ENCODE measurements at regions not wholly inside any gene's neighbourhood (a gene's known extent, or its start where the extent isn't known, plus 50 kb on each side); places are given as distances from the start of the nearest gene placed in this dataset.

DNA sequence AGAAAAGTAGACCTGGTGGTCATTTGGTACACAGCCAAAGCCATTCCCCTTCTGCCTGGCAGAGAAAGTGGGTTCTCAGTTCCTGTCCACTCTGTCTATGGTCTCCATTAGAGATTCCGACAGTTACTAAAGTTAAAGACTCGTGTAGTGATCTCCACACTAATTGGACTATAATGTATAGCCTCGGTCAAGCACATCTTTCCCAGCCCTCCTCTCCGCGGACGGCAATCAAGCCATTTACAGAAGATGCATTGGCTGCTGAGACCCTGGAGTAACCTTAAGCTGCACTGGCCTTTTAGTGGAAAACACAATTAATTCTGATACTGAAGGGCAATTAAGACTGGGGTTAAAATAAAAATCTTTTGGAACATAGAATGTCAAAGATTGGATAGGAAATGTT lies 865.3 kb downstream of the MCTP2 start:
- TF ChIP-seq, protein P1, sequence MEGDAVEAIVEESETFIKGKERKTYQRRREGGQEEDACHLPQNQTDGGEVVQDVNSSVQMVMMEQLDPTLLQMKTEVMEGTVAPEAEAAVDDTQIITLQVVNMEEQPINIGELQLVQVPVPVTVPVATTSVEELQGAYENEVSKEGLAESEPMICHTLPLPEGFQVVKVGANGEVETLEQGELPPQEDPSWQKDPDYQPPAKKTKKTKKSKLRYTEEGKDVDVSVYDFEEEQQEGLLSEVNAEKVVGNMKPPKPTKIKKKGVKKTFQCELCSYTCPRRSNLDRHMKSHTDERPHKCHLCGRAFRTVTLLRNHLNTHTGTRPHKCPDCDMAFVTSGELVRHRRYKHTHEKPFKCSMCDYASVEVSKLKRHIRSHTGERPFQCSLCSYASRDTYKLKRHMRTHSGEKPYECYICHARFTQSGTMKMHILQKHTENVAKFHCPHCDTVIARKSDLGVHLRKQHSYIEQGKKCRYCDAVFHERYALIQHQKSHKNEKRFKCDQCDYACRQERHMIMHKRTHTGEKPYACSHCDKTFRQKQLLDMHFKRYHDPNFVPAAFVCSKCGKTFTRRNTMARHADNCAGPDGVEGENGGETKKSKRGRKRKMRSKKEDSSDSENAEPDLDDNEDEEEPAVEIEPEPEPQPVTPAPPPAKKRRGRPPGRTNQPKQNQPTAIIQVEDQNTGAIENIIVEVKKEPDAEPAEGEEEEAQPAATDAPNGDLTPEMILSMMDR (IDR thresholded peaks at IDR 0.05; ENCODE audit: low read length) = no peak
- no peak for TF ChIP-seq EZH2 (IDR thresholded peaks at IDR 0.05; ENCODE audit: borderline replicate concordance, low read length)
